Keratinocyte (primary cell): ENCODE measurements at regions not wholly inside any gene's neighbourhood (a gene's known extent, or its start where the extent isn't known, plus 50 kb on each side); places are given as distances from the start of the nearest gene placed in this dataset.

Source experiments
- CTCF ChIP-seq, 3 experiments: IDR thresholded peaks in 1 of 3; conservative IDR thresholded peaks in 1 of 3; optimal IDR thresholded peaks in 1 of 3; 2 replicates in 2 of 3; 3 replicates in 1 of 3; pipeline versions ENCODE3 to v1.5.1; 2011; ENCODE audit warnings: low read length in 3 of 3, mild to moderate bottlenecking in 3 of 3, moderate library complexity in 2 of 3, control low read depth in 1 of 3, inconsistent platforms in 1 of 3; ENCODE audit not compliant: insufficient read depth in 2 of 3; ENCODE audit errors: extremely low read depth in 1 of 3
- EZH2 ChIP-seq: IDR thresholded peaks from one replicate; pipeline ENCODE4 v1.6.1; 2012; ENCODE audit warnings: inconsistent platforms, mild to moderate bottlenecking, low read length, moderate library complexity

GRCh38 chr14:101122237-101123141 is 219.0 kb upstream of the RTL1 start:
- TF ChIP-seq EZH2, result no peak
- TF ChIP-seq CTCF (optimal IDR thresholded peaks at IDR 0.05 in 1 of 3, IDR thresholded peaks at IDR 0.05 in 1 of 3, conservative IDR thresholded peaks at IDR 0.05 in 1 of 3; ENCODE audit: extremely low read depth in 1 of 3, insufficient read depth in 2 of 3, low read length in 3 of 3), result no peak
